ENCODE measurements at regions not wholly inside any gene's neighbourhood (a gene's known extent, or its start where the extent isn't known, plus 50 kb on each side); places are given as distances from the start of the nearest gene placed in this dataset.

DNA sequence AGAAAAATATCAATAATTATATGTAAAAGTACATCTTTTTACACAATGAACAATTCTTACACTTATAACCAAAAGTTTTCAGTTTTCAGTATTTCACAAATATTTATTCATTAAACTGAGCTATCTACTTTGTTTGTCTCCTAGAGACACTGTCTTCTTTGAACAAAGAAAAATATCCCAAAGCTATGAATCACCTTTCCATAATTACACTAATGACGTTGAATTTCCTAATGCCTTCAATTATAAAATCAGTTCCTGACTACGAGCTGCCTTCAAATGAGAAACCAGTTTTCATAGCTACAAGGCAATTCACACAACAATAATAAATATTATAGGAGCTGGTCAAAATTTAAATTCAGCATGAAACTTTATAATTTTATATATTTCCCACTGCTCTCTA, 201.8 kb upstream of the BRINP3 start:
- TF ChIP-seq, protein P1, sequence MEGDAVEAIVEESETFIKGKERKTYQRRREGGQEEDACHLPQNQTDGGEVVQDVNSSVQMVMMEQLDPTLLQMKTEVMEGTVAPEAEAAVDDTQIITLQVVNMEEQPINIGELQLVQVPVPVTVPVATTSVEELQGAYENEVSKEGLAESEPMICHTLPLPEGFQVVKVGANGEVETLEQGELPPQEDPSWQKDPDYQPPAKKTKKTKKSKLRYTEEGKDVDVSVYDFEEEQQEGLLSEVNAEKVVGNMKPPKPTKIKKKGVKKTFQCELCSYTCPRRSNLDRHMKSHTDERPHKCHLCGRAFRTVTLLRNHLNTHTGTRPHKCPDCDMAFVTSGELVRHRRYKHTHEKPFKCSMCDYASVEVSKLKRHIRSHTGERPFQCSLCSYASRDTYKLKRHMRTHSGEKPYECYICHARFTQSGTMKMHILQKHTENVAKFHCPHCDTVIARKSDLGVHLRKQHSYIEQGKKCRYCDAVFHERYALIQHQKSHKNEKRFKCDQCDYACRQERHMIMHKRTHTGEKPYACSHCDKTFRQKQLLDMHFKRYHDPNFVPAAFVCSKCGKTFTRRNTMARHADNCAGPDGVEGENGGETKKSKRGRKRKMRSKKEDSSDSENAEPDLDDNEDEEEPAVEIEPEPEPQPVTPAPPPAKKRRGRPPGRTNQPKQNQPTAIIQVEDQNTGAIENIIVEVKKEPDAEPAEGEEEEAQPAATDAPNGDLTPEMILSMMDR (conservative IDR thresholded peaks at IDR 0.05; ENCODE audit: low read length), result no peak
- TF ChIP-seq EZH2phosphoT487 (IDR thresholded peaks at IDR 0.05; ENCODE audit: borderline replicate concordance, low read depth, low read length), result no peak

Measured in OCI-LY7 (cell line).